AML-193 (cell line): ENCODE measurements at regions not wholly inside any gene's neighbourhood (a gene's known extent, or its start where the extent isn't known, plus 50 kb on each side); places are given as distances from the start of the nearest gene placed in this dataset.

Source experiments
- DNase-seq, 2 experiments: peaks; one replicate each; lab custom pipeline; 2025; lab: John Stamatoyannopoulos, UW

GRCh38 chr2:45212953-45213635, 203.8 kb upstream of the SIX2 start:
- no peak for DNase-seq

GRCh38 chr2:45211636-45212035, 202.4 kb upstream of the SIX2 start:
- no peak for DNase-seq

DNA sequence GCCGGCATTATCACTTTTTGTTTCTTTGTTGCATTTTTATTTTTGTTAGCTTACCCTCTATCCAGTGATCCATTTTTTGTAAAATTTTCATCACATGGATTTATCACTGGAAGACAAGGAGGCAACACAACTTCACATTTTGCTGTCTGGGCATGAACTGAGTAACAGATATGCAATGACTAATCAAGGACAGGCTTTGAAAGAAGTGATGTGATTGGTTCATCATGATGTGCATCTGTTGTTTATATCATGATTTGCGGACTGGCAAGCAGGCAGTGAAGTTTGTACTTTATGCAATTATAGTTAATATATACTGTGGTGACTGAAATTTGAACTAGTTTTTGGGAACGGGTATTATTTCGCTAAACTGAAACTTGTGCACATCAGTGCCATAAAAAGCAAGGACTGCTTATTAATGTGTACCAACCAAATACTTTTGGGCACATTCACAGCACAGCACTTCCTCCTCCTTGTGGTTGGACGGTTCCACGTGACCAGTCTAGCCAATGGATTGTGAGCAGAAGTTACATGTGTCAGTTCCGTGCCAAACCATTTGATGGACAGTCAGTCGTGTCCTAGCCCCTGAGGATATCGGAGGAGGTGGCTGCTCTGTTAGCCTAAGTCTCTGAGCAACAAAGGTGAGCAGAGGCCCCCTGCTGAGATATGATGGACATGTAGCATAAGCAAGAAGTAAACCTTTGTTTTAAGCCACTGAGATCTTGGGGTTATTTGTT, 201.4 kb upstream of the SIX2 start:
- DNase-seq: no peak

GRCh38 chr2:45209875-45210274, 200.6 kb upstream of the SIX2 start:
- no peak for DNase-seq

DNA sequence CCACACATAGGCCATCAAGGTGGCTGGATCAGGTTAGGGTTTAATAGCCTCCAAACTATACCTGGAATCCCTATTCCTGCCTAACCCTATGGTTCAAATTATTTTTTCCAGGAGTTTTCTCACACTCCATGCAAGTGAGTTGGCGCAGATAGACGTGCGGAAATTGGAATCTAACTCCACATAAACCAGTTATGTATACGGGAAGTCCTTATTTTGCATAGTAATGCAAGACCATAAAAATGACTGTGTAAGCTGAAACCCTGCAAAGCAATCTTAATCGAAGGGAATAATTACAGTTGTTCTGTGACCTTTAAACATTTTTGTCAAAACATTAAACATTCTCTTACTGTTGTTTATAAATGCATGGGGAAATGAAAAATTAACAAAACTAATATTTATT, 200.1 kb upstream of the SIX2 start:
- no peak for DNase-seq

DNA sequence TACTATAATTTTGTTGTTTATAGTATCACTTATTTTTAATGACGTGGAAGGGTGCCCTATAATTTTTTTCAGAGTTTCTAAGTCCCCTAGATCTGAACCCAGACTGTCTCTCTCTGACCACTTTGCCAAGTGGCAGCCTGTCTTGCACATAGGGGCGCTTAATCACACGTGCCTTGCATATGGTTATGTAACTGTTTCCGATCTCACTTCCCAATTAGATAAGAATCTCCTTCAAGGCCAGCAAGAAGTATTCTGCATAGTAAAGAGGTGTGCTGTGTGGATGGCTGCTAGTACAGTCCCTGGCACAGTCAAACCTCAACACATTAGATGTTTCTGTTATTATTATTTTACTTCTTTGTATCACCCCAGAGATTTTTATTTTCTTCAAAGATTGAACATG, 197.8 kb upstream of the SIX2 start:
- peak; percentile 21 to 47 for DNase-seq

- DNase-seq: no peak
These were observed 196.7 kb upstream of the SIX2 start for GRCh38 chr2:45205985-45206384.

GRCh38 chr2:45205480-45205879, 196.2 kb upstream of the SIX2 start:
- DNase-seq: no peak

DNA sequence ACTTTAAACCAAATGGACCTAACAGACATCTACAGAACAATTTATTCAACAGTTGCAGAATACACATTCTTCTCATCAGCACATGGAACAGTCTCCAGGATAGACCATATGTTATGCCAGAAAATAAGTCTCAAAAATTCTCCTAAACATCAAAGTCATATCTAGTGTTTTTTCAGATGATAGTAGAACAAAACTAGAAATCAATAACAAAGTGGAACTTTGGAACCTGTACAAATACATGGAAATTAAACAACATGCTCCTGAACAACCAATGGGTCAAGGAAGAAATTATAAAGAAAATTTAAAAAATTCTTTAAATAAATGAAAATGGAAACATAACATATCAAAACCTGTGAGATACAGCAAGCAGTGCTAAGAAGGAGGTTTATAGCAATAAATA, 194.1 kb upstream of the SIX2 start:
- DNase-seq: no peak

DNA sequence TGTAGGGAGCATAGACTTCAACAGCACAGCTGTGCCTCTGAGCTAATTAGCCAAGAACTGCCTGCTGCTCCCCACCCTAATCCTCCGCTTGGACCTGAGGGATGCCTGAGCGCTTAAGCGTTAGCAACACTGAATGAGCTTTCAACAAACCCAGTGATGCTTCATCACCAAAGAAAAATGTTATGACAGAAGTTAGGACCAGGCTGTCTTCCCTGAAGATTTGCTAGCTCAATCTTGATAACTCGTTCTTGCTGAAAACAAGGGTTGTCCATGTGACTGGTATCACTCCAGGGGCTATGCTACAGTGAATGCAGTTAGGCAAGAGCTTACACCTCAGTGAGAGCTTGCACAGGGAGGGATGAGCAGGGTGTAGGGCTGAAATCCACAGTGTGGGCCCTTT, 190.7 kb upstream of the SIX2 start:
- no peak for DNase-seq

GRCh38 chr2:45195916-45196315, 186.7 kb upstream of the SIX2 start:
- no peak for DNase-seq

GRCh38 chr2:45194596-45194995, 185.3 kb upstream of the SIX2 start:
- DNase-seq: no peak

GRCh38 chr2:45193581-45193980, 184.3 kb upstream of the SIX2 start:
- DNase-seq: no peak

DNA sequence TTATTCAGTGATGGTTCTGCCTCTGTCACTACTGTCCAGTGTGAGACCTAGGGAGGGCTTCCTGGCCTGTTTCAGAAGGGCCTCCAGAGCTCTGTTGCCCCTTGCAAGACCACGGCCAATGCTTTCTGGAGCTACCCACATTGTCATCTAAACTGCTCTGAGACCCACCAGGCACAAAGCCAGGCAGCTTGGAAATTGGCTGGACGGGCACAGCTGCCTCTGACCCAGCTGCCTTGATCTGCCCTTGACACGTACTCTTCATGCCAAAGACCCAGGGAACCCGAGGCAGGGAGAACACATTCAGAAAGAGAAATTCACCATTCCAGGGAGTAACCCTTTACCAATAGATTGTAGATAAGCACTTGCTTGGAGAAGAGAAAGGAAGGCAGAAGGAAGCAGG, 183.7 kb upstream of the SIX2 start:
- DNase-seq: no peak

GRCh38 chr2:45192481-45192880, 183.2 kb upstream of the SIX2 start:
- no peak for DNase-seq

- no peak for DNase-seq
These were observed 182.7 kb upstream of the SIX2 start for GRCh38 chr2:45191976-45192375.

DNA sequence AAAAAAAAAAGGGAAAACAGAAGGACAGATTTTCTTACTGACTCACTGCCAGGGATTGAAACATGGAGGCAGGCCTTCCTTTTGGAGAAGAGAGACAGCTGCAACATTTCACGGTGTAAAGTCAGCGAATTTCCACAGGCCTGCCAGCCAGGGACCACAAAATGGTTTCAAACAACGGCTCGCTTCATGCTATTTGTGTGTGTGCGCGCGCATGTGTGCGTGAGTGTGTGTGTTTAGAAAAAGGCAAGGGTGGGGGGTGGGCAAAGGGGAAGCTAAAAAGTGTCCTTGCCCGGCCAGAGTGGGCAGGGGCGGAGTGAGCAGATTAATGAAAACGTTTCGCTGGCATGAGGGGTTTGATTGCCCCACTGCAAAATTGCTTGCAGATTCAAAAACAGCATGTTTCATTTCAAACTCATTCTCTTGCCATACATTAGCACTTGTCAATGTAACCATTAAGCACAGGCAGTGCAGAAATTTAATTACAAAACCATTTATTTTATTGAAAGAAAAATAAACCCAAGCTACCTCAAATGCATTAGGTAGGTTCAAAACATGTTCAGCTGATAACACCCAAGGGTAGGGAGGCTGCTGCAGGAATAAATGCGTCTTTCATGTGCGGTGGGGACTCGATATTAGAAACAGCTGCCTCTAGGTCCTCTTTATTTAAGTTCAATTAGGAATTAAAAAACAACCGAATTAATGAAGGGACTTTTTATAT, 182.1 kb upstream of the SIX2 start:
- DNase-seq: no peak

DNA sequence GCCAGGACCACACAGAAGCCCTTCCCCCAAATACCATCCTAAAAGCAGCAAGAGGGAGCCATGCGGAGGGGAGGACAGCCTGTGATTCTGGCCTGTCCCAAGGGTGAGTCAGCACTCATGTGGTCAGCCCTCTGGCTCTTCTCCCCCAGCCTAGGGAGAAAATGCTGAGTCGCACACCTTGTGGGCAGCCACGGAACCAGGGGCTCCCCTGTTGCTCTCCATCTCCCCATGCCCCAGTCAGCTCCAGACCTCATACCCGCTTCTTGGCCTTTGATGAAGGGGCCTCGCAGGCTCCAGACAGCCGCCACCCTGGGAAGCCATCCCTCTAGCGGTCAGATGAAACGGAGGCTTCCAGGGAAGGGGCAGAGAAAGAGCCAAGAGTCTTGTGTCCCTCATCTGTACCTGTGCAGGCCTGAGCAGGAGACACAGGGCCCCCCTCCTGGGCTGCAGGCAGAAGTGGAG, 181.3 kb upstream of the SIX2 start:
- DNase-seq: no peak

DNA sequence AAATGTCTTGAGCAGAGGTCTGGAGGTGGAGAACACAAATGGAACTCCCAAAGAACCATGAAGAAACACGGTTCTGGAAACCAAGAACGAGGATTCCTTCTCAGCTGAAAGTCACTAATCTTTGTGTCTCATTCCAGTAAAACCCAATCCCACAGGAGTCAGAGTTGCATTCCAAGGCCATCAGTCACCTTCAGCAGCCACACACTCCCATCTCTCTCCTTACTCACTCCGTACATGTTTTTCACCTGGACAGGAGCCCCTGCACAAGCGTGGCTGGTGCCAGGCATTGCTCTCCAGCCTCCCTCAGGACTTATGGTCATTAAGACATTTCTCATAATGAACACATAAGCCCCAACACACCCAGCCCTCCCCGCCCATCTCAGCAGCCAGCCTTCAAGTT, 175.4 kb upstream of the SIX2 start:
- no peak for DNase-seq

- DNase-seq: no peak
These were observed 173.5 kb upstream of the SIX2 start for GRCh38 chr2:45182667-45183295.

DNA sequence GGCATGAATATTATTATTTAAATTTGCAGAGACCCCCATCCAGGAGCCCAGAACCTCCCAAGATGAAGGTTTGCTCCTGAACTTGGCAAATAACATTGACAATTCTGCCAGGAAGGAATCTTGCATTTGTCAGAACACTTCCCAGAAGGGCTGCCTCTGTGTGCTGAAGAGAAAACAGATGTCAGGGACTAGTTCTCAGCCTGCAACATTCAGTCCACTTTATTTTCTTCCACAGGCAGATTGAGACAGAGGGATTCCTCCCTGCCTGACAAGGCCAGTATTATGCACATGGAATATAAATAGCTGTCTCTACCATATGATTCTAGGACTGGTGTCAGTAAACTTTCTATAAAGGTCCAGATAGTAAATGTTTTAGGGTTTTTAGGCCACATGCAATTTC, 171.5 kb upstream of the SIX2 start:
- no peak for DNase-seq

GRCh38 chr2:45180033-45180746, 170.9 kb upstream of the SIX2 start:
- no peak for DNase-seq
